ENCODE measurements at regions not wholly inside any gene's neighbourhood (a gene's known extent, or its start where the extent isn't known, plus 50 kb on each side); places are given as distances from the start of the nearest gene placed in this dataset.

GRCh38 chr10:5293691-5294550, 70.8 kb upstream of the UCN3 start:
- intact Hi-C loops (cut with micrococcal nuclease; ENCODE audit: unreplicated experiment) = no loop called here
- peaks cover 18% of the 10 kb centered on the region for H3K4me1 ChIP-seq (replicated peaks; ENCODE audit: insufficient read depth)
- no peaks in the 10 kb centered on the region for H3K27me3 ChIP-seq (ENCODE audit: insufficient read depth, low read depth)
- no peaks in the 10 kb centered on the region for H3K9me2 ChIP-seq (ENCODE audit: insufficient read depth)
- no peak overlapping the region for H2AFZ ChIP-seq
- DNase-seq = peak in 1 of 2 experiments; percentile 80
- no peaks in the 10 kb centered on the region for H3K79me2 ChIP-seq (ENCODE audit: low read depth)
- no peaks in the 10 kb centered on the region for H3K36me3 ChIP-seq (ENCODE audit: low read depth)
- H3K4me3 ChIP-seq = no peak overlapping the region
- H3F3A ChIP-seq (ENCODE audit: insufficient read depth, low read depth) = peaks cover 16% of the 10 kb centered on the region; the same call in 1 of the 2 replicates
- H3K27ac ChIP-seq = no peak overlapping the region
- no peaks in the 10 kb centered on the region; the same call in none of the 2 replicates for H3K9me3 ChIP-seq (ENCODE audit: insufficient read depth, low read depth)
- H3K4me2 ChIP-seq = no peak overlapping the region
- no TSS peak for BruUV-seq (replicated peaks)
- POLR2A ChIA-PET (ENCODE audit: unreplicated experiment) = interaction anchor here (0.5 to 1.4 kb wide), 4 partner anchors 10 to 294 kb away, joined by 3 to 5 read pairs (median 3); no protein-coding TSS in a partner anchor
- CTCF ChIA-PET = interaction anchor here (0.6 to 0.7 kb wide), 2 partner anchors 324 to 757 kb away, joined by 4 to 8 read pairs; no protein-coding TSS in a partner anchor
- TF ChIP-seq CTCF (conservative IDR thresholded peaks at IDR 0.05) = no peak
- TF ChIP-seq EZH2 (IDR thresholded peaks at IDR 0.05; ENCODE audit: low read depth) = no peak
- H4K20me1 ChIP-seq (ENCODE audit: insufficient read depth) = no peaks in the 10 kb centered on the region

GRCh38 chr10:5297466-5297865, 67.3 kb upstream of the UCN3 start:
- Histone ChIP-seq H3K4me3 (no peak overlapping the region), H4K20me1 (ENCODE audit: insufficient read depth) (no peaks in the 10 kb centered on the region), H3K4me2 (no peak overlapping the region), H3K4me1 (replicated peaks; ENCODE audit: insufficient read depth) (peaks cover under 1% of the 10 kb centered on the region), H2AFZ (no peak overlapping the region), H3K9me2 (ENCODE audit: insufficient read depth) (no peaks in the 10 kb centered on the region), H3K79me2 (ENCODE audit: low read depth) (no peaks in the 10 kb centered on the region), H3K27me3 (ENCODE audit: insufficient read depth, low read depth) (no peaks in the 10 kb centered on the region), H3K9me3 (ENCODE audit: insufficient read depth, low read depth) (no peaks in the 10 kb centered on the region), H3K36me3 (ENCODE audit: low read depth) (no peaks in the 10 kb centered on the region), H3K27ac (no peak overlapping the region), H3F3A (ENCODE audit: insufficient read depth, low read depth) (peaks cover 1% of the 10 kb centered on the region; the same call in 1 of the 2 replicates)
- intact Hi-C loops (cut with micrococcal nuclease; ENCODE audit: unreplicated experiment) = no loop called here
- POLR2A ChIA-PET (ENCODE audit: unreplicated experiment) = no interaction called here
- CTCF ChIA-PET = no interaction called here
- DNase-seq = no peak
- TF ChIP-seq EZH2 (IDR thresholded peaks at IDR 0.05; ENCODE audit: low read depth) (no peak), CTCF (conservative IDR thresholded peaks at IDR 0.05) (no peak)
- no TSS peak for BruUV-seq (replicated peaks)

GRCh38 chr10:5297996-5298395, 66.8 kb upstream of the UCN3 start:
- H3K4me3 ChIP-seq = no peak overlapping the region
- H3K27ac ChIP-seq = no peak overlapping the region
- H3F3A ChIP-seq (ENCODE audit: insufficient read depth, low read depth) = no peaks in the 10 kb centered on the region
- no peaks in the 10 kb centered on the region for H3K9me2 ChIP-seq (ENCODE audit: insufficient read depth)
- no peaks in the 10 kb centered on the region for H3K79me2 ChIP-seq (ENCODE audit: low read depth)
- H4K20me1 ChIP-seq (ENCODE audit: insufficient read depth) = no peaks in the 10 kb centered on the region
- intact Hi-C loops (cut with micrococcal nuclease; ENCODE audit: unreplicated experiment) = no loop called here
- no peak overlapping the region for H2AFZ ChIP-seq
- no peak for DNase-seq
- ChIA-PET CTCF (no interaction called here), POLR2A (ENCODE audit: unreplicated experiment) (no interaction called here)
- no peak overlapping the region for H3K4me2 ChIP-seq
- no peaks in the 10 kb centered on the region for H3K27me3 ChIP-seq (ENCODE audit: insufficient read depth, low read depth)
- no TSS peak for BruUV-seq (replicated peaks)
- no peaks in the 10 kb centered on the region for H3K9me3 ChIP-seq (ENCODE audit: insufficient read depth, low read depth)
- TF ChIP-seq CTCF (conservative IDR thresholded peaks at IDR 0.05) = no peak
- no peak for TF ChIP-seq EZH2 (IDR thresholded peaks at IDR 0.05; ENCODE audit: low read depth)
- H3K36me3 ChIP-seq (ENCODE audit: low read depth) = no peaks in the 10 kb centered on the region
- H3K4me1 ChIP-seq (replicated peaks; ENCODE audit: insufficient read depth) = no peaks in the 10 kb centered on the region
